Central memory CD4-positive, alpha-beta T cell (primary cell): ENCODE measurements at regions not wholly inside any gene's neighbourhood (a gene's known extent, or its start where the extent isn't known, plus 50 kb on each side); places are given as distances from the start of the nearest gene placed in this dataset.

ENCODE experiments used
- DNase-seq: peaks from one replicate; pipeline ENCODE4 v3.0.0; 2022

DNA sequence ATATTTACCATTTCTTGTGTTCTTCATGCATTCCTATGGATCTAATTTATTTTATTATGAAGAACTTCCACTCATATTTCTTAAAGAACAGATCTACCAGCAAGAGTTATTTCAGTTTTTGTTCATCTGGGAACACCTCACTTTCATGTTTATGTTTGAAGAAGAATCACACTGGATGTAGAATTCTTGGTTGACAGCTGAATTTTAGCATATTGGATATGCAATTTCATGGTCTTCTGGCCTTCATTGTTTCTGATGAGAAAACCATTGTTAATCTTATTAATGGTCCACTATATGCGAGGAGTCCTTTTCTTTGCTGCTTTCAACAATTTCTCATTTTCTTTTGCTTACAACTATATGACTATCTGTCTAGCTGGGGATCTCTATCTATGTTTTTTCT is 189.2 kb downstream of the UXS1 start:
- DNase-seq: no peak

DNA sequence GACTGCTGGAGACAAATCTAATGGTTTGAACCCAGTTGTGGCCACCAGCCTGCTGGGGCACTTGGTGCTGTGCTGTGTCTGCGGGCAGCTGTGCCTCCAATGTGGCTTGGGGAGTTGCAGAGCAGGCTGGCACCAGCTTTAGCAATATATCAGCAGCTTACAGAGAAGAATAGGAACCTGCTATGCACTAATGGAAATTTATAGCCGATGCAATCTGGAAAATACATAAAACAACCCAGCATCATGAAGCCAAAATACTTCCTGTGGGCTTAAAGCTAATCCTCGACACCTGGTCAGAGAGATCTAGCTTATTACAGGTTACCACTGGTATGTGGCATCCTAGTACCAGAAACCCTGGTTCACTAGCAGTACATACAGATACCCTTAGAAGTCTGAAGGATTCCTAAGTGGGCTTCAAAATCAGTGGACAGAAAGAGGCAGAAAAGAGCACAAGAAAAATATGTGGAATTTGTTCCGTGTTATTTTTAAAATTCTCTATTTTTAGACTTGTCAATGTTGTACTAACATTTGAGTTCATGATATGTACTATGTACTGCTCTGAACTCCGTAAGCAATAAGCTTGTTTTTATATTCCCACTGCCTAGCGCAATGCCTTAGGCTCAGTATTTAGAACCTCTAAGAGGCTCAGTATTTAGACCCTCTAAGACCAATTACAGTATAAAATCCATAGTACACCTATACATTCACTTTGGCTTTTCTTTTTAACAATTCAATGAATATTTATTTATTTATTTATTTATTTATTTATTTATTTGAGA is 194.7 kb downstream of the UXS1 start:
- DNase-seq: no peak

DNA sequence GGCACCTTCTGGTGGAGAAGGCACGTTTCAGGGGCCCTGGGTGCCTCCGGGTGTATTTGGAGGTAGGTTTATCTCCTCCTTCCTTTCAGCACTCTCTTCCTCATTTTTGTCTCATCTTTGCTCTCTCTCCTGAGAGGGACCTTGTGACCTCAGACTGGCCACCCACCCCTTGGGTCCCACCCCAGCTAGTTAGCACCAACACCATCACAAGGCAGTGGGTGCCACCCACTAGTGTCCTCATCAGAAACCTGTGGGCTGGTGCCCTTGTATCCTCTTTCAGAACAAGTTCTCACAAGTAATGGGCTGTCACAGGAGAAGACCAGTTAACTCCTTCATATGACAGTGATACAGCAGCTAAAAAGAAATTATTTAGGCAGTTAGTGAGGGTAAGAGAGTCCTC is 196.4 kb downstream of the UXS1 start:
- DNase-seq: no peak

DNA sequence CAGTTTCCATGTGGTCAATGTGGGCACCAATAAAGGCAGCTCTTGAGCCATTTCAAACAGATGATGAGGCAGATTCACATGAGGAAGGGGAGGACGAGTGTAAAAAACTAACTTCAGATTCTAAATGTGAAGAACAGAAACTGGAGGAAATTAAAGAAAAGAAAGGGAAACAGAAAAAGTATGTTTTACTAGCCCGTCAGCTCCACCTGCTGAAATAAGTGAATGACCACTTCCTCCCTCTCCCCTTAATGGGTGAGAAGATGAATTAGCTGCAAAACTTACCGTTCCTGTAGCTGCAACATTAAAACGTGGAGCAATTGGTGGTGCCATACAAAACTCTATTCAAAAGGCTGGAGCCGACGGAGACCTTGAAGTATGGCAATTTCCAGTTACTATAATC is 203.5 kb downstream of the UXS1 start:
- no peak for DNase-seq

DNA sequence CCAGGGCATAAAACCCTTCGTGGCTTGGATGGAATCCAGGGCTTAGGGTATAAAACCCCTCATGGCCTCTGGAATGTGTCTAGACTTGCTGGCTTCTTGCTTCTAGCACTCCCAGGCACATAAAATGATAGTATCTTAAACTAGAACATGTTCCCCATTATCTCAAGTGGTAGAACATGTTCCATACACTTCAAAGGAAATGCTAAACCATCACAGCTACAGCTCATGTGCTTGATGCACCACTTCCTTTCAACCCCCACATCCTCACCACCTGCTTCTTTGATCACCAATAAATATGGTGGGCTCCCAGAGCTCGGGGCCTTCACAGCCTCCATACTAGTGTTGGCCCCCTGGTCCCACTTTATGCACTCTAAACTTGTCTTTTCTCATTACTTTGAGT is 204.3 kb downstream of the UXS1 start:
- DNase-seq: peak; percentile 12

DNA sequence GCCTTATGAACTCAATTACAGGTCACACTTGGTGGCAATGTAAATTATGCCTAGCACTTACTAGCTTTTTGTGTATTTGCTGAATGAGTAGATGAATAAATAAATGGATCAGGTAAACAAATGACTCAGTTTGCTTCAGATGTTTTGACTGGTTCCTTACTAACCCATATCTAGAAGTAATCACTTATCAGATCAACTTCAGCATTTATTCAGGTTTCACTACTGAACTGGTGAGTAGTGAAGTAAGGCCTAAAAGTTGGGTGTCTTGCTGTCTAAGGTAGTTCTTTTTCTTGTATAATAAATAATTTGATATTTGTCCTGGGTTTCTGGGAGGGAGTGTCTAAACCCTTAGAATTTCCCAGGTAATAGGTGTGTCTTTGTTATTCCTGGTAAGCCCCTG is 205.0 kb downstream of the UXS1 start:
- no peak for DNase-seq

DNA sequence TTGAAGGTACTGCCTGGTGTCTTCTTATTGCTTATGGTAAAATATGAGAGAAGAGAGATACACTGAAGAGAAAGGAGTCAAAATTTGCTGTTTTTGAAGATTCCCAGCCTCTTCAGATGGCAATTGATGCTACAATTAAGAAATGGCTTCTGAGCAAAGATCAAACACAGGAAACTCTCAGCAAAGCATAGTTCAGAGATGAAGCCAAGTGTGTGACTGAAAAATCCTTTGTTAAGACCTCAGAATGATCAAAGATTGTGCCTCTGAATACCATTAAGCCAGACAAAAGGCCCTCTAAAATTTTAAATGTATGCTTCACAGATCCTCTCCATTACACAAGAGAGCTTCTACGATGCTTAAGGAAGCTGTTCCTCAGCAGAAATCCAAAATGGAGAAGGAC is 216.3 kb downstream of the UXS1 start:
- no peak for DNase-seq

DNA sequence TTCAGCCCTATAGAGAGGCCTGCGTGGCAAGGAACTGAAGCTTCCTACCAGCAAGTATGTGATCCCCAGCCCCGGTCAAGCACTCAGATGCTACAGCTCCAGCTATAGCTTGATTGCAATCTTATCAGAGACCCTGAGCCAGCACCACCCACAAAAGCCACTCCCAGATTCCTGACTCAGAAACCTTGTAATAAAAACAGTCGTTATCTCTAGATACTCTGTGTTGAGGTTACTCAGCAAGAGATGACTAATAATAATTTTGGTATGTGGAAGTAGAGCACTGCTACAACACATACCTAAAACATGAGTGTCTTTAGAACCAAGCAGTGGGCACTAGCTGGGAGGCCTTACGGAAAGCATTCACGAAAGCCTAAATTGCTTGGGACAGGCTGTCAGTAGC is 216.9 kb downstream of the UXS1 start:
- no peak for DNase-seq

DNA sequence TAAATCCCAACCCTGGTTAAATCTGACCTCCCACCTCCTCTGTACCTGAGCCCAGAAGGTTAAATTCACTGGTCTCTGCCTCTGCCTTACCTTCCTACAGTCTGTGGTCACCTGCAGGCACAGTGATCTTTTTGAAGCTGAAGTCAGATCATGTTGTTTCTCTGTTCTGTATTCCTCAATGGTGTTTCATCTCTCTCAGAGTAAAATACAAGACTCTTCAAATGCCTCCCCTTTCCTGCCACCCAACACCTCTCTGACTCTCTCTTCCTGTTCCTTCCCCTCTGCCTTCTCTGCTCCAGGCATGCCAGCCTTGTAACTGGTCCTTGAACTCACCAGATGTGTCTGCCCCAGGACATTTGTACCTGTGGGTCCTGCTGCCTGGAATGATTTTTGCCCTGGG is 219.3 kb downstream of the UXS1 start:
- no peak for DNase-seq

DNA sequence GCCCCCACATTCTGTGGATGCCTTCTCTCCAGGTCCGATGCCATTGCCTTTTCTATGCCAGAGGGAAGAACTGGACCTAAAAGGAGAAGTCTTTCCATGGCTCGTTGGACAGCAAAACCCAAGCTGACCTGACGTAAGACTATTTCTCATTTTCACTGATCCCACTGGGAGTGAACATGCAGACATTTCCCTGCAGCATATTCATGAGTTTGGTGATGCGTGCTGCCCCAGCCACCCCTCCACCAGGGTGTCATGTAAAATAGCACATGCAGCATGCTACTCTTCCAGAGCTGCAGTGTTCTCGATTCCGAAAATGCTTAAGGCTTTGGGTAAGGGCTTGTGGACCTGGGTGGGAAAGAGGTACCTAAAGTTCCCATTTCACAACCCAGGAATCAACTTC is 221.2 kb downstream of the UXS1 start:
- DNase-seq: no peak

DNA sequence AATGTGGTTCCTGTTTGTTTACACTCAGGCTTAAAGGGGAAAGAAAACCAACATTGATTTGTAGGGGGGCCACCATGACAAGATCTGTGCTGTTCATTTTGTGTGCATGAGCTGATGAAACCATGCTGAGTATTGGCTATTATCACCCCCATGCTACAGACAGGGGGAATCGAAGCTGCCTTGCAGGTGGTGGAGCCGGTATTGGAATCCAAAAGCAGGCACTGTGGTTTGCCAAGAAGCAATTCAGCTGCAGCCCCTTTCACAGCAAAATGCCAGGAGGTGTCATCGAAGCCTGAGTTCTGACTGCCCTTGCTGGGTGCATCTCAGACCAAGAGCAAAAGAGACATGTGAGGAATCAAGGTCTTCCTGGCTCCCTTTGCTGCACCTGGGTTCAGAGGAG is 221.9 kb downstream of the UXS1 start:
- DNase-seq: no peak

DNA sequence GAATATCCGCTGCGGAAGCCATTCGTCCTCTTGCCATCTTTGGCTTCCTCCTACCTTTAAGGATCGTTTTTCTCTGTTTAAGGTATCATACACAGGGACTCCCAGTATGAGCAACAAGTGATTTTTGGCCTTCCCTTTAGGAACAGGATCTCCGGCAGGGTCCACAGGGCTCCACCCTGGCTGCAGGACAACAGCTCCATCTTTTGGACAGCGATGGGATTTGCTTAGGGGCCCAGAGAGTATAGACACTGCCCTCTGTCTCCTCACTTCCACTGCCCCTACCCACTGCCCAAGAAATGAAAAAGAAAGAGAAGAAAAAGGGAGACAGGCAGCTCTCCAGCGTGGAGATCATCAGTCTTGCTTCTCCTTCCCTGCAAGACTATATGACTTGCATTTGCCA is 224.5 kb downstream of the UXS1 start:
- no peak for DNase-seq

DNA sequence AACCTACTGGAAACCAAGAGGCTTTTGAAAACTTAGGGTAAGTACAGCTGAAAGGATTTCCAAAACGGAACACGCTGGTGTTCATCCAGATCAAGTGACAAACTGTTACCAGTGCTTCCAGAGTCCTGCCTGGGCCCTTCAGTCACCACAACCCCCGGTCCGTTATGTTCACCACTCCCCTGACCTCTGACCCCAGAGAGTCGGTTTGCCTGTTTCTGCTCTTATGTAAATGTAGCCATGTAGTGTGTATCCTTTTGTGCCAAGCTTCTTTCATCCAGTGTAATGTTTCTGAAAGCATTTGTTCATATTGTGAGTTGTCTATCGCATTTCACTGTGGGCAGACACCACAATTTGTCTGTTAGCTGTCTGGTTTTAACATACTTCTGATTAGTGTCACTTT is 217.5 kb downstream of the NCK2 start:
- no peak for DNase-seq

DNA sequence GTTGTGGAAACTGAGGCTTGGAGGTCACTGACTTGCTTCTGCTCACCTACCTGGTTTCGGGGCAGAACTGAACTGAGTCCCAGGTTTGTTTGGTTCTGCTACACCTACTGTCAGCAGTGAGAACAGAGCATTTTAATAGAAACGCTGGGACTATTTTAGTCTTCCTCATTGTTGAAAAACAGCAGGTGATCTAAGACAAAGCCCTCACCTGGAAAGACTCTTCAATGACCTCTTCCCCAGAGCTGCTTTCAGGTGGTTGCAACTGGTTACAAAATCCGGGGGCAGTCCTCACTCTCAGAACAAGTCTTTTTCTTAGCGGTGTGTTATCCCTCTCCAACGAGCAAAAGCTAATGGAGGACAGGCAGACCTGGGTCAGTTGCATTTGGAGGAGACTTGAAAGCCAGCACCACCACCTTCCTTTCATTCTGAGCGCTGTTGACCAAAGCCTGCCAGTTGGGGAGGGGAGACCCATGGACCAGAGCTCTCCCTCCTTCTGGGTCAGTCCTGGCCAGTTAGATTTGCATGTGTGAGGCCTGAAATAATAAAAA is 217.0 kb downstream of the NCK2 start:
- DNase-seq: no peak

DNA sequence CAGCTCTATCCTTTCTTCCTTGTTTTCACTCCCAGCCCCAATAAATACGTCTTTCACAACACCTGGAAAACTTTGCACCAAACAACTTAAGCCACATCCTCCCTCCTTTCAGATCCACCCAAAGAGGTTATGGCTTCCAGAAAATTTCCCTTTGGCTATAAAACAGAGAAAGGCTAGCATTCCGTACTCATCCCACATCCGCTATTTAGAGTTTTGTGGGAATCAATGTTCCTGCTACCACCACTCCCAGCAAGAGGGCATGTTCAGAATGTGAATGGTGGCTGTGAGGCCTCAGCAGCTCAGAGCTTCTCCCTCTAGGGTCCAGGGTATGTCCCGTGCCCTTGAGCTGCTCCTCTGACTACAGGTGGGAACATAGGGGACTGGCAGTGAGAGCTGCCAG is 214.6 kb downstream of the NCK2 start:
- DNase-seq: no peak

DNA sequence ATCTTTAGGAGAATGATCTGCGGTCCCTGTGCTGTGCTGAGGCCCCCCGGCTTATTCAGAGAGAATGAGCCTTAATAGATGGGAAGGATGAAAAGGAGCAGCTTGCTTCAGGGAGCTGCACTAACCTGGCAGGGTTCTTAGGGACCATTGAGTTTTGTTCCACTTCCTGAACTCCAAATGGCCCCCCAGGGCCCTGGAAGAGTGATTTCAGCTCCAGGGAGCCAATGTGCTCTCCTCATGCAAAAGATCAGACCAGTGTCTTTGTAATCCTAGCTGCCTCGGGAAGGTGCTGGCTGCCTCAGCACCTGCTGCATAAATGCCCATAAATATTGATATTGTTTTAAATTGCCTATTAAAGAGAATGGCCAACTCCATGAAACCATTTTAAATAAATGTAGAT is 210.2 kb downstream of the NCK2 start:
- DNase-seq: no peak

DNA sequence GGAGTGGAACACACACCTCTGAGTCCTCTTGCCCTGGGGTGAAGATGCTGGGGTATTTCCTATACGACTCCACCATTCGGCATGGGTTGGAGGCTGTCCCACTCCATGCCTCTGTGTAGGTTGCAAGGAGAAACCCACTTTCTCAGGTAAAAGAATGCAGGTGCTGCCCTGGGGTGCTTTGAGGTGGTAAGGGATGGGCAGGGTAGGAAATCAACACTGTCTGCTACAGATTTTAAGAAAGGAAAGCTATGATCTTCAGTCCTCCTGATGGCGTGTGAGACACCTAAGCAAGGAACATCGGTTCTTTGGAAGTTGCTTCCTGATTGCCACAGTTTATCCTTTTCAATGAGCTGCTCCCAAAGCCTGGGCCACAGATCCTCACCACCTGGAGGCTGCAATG is 209.2 kb downstream of the NCK2 start:
- DNase-seq: no peak

DNA sequence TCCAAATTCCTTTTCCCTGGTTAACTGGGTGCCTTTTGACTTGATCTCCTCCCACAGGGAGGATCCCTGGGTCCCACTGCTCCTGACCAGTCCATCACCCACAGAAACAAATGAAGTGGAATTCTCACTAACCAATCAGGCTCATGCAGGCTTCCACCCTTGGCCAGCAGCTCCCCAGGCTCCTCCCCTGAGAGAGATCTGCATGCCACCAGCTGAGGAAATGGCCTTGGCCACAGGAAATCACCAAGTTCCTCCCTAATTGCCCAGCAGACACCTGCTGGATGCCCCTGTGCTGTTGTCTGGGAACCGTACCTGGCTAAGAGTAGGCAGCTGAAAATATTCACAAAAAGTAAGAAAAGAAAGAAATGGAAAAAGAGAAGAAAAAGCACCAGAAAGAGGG is 207.4 kb downstream of the NCK2 start:
- no peak for DNase-seq

DNA sequence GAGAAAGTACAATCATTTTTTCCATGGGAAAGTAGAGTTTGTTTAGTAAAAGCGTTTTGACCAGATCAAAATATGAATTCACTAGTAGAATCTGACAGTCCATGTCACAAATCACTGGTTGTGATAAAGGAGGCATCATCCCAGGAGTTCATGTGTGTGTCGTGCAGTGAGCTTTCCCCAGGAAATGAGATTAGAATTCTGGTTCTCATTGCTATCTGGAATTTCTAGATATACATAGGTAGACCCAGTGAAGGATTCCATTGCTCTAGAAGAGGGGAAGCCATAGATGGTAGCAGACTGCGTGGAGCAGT is 206.6 kb downstream of the NCK2 start:
- DNase-seq: no peak

DNA sequence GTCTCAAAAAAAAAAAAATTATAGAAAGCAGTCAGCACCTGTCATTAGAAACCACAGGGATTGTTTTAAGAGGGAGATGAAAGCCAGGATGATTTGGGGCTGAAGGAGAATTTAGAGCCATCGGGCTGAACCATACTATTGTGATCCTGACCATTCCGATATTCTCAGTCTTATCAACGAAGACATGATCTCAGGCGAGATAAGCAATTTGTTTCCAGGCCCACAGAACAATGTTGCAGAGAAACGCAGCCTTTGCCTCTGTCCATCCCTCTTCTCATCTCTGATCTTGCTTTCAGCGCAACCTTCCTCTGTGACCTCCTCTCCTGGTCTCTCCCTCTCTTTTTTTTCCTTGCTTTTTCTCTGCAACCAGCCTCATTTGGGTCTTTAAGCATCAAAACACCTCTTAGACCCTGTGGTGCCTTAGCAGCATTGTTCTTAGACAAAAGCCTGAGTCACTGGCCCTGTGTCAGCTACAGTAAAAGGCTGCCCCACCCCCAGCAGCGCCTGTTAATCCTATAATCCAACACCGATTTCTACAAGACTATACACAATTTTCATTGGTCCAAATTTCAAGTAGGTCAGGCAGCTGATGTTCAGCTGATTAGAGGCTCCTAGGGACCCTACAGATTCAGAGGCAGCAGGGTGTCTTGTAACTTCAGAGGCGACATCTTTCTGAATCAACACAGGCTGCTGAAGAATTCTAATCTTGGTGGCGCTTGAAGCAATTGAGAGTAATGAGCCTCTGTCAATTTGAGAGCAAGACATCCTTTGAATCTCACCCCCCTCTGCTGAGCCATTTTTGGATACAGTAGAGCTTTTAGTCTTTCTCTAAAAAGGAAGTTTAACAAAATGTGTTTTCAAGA is 206.0 kb downstream of the NCK2 start:
- DNase-seq: no peak

DNA sequence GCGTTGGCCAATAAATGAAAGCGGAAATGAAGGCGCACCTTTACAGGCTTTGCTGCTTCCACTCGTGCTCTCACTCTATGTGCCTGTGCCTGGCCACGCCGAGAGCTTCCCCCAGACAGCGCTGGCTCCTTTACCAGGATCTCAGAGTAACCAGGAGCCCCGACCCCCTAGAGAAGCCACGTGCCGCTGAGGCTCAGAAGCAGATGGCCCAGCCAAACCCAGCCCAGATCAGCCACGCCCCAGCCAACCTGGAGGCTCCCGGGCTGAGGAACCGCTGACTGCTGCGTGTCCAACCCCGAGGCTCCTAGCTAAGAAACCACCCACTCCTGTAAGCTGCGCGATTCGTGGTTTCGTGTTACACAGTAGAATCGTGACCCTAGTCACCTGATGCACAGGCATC is 199.3 kb downstream of the NCK2 start:
- DNase-seq: no peak
